ENCODE measurements at regions not wholly inside any gene's neighbourhood (a gene's known extent, or its start where the extent isn't known, plus 50 kb on each side); places are given as distances from the start of the nearest gene placed in this dataset.
"Not testable (repeated sequence)": the region's sequence is repeated elsewhere in the genome, so short reads cannot be mapped to it uniquely, and the experiment has no call there.

DNA sequence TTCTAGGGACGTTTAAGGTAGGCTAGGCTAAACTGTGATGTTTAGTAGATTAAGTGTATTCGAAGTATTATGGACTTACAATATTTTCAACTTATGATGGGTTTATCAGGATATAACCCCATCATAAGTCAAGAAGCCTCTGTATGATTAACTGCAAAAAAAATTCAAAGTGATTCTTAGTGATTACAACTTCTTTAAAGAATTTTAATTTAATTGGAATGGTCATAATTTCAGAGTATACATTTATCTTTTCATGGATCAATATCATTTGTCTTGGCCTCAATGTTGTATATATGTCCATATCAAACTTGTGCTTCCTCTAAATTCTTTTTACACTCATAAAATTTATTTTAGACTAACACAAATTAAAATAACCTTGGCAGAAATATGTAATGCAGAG lies 183.3 kb upstream of the LRP1B start:
- no peak for DNase-seq

GRCh38 chr2:142310530-142310929 lies 179.7 kb upstream of the LRP1B start:
- no peak for DNase-seq

DNA sequence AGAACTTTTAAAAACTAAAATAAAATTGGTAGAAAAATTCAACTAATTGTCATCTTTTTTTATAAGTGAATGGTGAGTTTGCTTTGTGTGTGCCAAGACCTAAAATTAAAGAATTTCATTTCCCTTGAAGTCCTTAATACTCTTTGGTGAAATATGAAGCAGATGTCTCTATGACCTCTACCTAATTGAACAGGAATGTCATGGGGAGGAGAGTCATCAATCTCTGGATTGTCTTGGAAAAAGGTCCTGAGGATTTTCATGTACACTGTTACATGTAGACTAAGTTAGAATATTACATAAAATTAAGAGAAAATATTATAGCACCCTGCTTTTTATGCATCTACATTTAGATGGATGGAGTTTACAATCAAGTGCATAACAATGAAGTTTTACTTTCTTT lies 177.9 kb upstream of the LRP1B start:
- no peak for DNase-seq

GRCh38 chr2:142307616-142308115 lies 176.8 kb upstream of the LRP1B start:
- no peak for DNase-seq

GRCh38 chr2:142307086-142307485 lies 176.3 kb upstream of the LRP1B start:
- no peak for DNase-seq

DNA sequence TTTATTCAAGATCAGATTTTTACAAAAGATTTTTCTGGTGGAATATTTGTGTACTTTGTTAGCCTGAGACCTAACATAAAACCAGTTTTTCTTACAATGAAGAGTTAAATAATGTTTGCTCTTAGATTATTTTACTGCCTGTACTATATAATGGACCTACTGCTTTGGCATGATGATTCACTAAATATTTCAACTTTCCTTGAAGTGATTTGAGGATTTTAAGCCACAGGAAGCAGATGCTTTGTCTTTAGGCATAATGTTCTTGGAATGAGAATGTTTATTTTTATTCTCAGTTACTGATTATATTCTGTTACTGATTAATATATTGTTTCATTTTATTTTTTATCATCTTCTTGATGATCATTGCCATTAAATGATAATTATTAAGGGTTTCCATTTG lies 175.3 kb upstream of the LRP1B start:
- DNase-seq: no peak

DNA sequence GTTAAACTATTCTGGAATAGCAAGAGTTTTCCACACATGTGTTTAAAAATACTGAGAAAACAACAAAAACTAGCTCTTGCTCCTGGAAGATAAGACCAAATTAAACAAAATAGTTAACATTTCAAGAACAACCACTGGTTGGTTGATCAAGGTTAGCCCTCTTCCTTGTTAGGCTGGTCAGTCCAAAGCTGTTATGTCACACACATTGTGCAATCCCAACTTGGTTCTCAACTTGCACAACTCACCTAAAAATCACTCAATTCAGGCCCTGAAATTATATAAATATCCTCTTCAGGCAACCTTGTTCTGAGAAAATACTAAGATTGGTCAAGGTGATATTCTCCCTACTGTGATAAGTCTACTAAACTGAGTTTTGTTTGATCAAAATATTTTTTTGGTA lies 169.7 kb upstream of the LRP1B start:
- DNase-seq: no peak

GRCh38 chr2:142299021-142299420 lies 168.2 kb upstream of the LRP1B start:
- DNase-seq: no peak

DNA sequence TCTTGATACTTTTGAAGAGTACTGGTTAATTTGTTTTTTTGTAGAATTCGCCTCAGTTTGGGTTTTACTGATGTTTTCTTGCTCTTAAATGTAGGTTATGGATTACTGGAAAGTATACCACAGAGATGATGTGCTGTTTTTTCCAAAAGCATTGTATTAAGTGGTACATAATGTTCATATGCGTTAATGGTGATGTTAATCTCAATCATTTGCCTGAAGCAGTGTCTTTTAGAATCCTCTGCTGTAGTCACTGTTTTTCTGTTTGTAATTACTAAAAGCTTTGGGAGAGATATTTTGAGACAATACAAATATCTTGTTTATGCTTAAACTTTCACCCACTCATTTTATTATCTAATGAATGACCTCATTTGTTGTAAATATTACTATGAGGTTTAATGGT lies 163.4 kb upstream of the LRP1B start:
- no peak for DNase-seq

DNA sequence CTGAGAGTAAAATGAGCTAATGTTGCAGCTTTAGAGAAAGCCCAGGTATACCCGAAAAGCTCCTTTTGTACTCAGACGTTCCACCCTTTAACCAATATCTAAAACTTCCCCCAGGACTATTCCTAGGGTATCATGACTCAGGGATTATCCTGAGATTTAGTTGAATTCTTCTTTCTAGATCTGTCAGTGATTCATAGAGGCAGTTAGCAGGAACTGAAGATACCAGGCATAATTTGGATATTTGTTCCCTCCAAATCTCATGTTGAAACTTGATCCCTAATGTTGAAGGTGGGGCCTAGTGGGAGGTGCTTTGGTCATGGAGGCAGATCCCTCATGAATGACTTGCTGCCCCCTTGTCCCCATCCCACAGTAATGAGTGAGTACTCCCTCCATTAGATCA lies 161.2 kb upstream of the LRP1B start:
- DNase-seq: no peak

DNA sequence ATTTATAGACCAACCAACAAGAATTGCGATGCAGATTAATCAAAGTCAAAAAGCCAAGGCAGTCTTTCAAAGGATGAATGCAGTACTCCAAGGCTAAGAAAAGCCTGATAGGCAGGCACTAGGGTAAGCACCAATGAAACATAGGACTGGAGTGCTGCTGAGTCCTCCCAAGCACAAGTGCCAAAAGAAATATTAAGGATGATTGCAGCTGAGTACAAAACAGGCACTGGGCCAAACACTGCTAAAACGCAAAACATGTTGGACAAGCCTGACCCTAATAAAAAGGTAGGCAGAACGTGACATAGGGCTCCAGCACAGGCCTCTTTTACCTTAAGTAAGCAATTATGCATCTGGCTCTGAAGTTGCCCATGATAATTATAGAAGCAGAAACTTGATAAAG lies 160.1 kb upstream of the LRP1B start:
- DNase-seq: no peak

- DNase-seq: peak; percentile 43
Measured at GRCh38 chr2:142286618-142287017, 155.8 kb upstream of the LRP1B start.

- DNase-seq: no peak
Measured at GRCh38 chr2:142285480-142285879, 154.7 kb upstream of the LRP1B start.

GRCh38 chr2:142284336-142284735 lies 153.5 kb upstream of the LRP1B start:
- not testable (repeated sequence) for DNase-seq

DNA sequence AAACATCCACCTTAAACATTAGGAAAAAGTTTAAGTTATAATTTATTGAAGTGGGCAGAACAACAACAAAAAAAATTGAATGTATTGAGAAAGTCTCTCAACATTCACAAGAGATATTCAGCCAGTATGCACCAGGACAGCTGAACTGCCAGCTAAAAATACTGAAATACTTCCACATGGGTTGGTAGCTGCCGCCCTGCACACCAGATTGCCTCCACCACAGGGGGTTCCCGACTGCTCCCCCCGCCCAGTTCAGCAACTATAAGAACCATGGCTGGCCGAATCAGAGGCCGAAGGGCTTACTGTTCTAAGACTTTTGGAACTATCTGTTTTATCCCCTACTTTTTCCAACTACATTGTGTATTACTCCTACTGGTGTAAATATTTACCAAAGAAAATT lies 150.0 kb upstream of the LRP1B start:
- DNase-seq: no peak

DNA sequence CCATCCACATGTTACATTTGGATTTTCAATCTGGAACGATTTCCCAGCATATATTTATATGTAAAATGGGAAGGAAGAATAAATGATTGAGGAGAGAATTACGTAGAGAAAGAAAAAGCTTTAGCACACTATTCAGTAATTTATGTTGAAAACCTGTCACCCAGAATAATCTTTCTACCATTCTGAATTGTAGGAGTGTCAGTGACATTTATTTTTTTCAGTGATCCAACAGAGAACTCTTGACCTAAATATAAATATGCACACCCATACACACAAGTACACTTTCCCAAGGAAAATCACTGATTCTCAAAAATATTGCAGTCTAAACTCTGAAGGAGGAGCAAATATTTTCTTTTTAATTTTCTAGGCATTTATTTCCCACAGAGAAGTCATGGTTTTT lies 140.2 kb upstream of the LRP1B start:
- DNase-seq: no peak

DNA sequence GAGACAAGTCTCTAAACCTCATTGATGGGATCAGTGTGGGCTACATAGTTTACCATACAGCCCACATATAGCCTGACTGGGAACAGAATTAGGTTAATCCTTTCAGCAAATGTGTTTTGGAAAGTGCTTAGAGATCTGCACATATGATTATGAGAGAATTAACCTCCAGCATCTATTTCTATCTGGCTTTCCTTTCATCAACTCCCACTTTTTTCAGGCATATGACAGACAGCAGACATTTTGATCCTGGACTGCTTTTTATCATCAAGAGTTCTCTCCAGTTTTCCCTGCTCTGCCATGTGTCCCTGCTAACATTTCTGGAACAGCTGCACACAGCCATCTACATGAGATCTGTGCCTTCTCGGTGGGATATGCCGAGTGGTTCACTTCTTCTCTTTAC lies 139.5 kb upstream of the LRP1B start:
- DNase-seq: no peak

GRCh38 chr2:142259356-142259755 lies 128.5 kb upstream of the LRP1B start:
- DNase-seq: no peak

DNA sequence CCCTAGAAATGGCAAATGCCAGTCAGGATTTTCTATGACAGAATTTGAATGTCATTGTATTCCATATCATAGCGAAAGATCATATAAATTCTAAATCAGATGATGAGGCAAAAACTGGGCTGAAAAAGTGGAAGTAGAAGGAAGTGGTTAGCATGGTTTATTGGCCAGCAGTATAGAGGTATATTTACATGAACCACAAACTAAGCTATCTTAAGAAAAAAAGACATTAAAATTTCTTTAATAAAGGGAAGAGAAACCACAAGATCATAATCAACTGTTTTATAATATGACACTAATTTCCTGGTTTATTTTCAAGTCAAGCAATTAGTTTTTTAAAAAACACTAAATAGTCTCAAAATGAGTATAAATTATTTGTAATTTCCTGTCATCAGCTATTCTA lies 123.2 kb upstream of the LRP1B start:
- no peak for DNase-seq

DNA sequence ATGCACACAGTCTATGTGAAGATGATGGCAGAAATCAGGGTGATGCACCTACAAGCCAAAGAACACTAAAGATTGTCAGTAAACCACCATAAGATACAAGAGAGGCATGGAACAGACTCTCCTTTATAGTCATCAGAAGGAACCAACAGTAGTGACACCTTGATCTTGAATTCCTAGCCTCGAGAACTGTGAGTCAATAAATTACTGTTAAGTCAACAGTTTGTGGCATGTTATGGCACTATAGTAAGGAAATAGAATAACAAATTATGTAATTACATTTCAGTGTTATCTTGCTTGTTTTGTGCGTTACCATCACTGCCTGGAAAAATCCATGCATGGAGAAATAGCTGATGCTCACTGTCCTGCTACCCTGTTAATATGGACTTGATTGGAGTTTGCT lies 110.2 kb upstream of the LRP1B start:
- no peak for DNase-seq

DNA sequence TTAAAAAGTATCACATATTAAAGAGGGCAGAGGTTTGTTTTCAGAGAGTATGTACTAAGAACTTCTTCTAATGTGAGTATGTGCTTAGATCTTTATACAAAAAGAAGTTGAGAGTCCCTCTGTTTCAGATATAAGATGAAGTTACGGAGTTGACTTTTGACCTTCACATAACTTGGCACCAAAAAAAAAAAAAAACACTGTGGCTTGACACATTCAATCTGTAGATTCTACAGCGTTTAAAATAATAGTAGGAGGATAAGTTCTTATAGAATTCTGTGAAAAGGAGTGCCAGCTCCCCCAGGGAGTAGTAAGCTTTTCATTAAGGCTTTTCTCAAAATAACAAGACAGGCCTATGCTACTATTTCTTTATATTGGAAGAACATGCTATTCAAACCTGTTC lies 105.4 kb upstream of the LRP1B start:
- DNase-seq: no peak

- no peak for DNase-seq
Measured at GRCh38 chr2:142234741-142235140, 103.9 kb upstream of the LRP1B start.

DNA sequence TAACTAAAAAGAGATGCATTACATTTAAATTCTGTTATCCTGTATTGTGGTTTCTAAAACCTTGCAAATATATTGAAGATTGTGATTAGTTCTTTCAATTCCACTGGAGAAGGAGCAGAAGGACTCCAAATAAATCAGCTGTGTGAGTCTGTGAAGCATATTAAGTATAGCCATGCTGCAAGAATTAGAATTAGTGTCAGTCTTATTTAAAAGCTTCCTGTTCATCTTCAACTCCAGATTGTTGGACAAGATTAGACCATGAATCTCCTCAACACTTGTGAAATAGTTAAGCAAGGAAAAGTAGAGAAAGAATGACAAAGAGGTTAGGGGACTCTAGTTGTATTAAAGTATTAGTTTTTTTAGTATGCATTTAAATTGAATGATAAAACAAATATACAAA lies 92.5 kb upstream of the LRP1B start:
- DNase-seq: no peak

GRCh38 chr2:142222715-142223114 lies 91.9 kb upstream of the LRP1B start:
- DNase-seq: no peak

GRCh38 chr2:142220901-142221300 lies 90.1 kb upstream of the LRP1B start:
- no peak for DNase-seq

DNA sequence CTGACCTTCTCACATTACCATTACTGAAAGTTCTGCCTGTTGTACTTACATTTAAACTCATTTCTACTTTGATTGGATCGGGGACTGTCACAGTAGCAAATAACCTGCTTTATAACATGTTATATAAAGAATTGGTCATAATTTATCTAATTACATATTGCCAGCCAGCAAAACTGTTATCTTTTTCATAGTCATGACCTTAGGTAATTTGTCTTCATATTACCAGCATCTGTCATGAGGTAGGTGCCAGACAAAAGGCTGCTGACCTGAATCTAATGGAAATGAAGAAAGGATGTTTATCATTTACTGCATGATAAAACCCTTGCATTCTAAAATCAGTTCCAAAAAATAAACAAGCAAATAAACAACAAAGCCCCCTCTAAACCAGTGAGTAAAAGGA lies 89.4 kb upstream of the LRP1B start:
- no peak for DNase-seq

All from RPMI8226 (cell line).